Gastroesophageal sphincter (tissue), 4 donors: ENCODE measurements at regions not wholly inside any gene's neighbourhood (a gene's known extent, or its start where the extent isn't known, plus 50 kb on each side); places are given as distances from the start of the nearest gene placed in this dataset.

ENCODE experiments used
- ATAC-seq: fragments of 150-250 bp; one replicate; pipeline ENCODE4 v1.9.1; 2016; ENCODE audit warnings: mild to moderate bottlenecking, moderate library complexity
- H3K27ac ChIP-seq, 4 donors: fragments of 200-600 bp; sonication (generic) in 3 of 4; 1 replicate in 3 of 4; 2 replicates in 1 of 4; pipeline ENCODE4 v1.5.1; 2016 to 2019
- H3K27me3 ChIP-seq: fragments of 200-600 bp; sonication (generic); one replicate; pipeline ENCODE4 v1.5.1; 2019
- H3K36me3 ChIP-seq, 2 donors: fragments of 200-600 bp; sonication (generic); one replicate each; pipeline ENCODE4 v1.5.1; 2019; ENCODE audit warnings: control low read depth in 1 of 2
- H3K4me1 ChIP-seq, 3 donors: fragments of 200-600 bp; sonication (generic); 1 replicate in 2 of 3; 2 replicates in 1 of 3; pipeline ENCODE4 v1.5.1; 2016 to 2019; ENCODE audit warnings: control low read depth in 2 of 3
- H3K4me3 ChIP-seq, 2 donors: fragments of 200-600 bp; sonication (generic); one replicate each; pipeline ENCODE4 v1.5.1; 2019; ENCODE audit warnings: mild to moderate bottlenecking in 1 of 2, moderate library complexity in 1 of 2
- H3K9me3 ChIP-seq, 3 donors: fragments of 200-600 bp; sonication (generic); one replicate each; pipeline ENCODE4 v1.5.1; 2017 to 2019; ENCODE audit warnings: control low read depth in 2 of 3
- EP300 ChIP-seq: sonication (generic); formaldehyde crosslinking; IDR thresholded peaks from one replicate; pipeline ENCODE4 v1.6.1; 2017; ENCODE audit warnings: antibody characterized with exemption, mild to moderate bottlenecking
- POLR2A ChIP-seq, 2 donors: fragments of 450-650 bp; IDR thresholded peaks; one replicate each; pipeline ENCODE4 v1.6.1; 2017; ENCODE audit warnings: antibody characterized with exemption in 2 of 2, mild to moderate bottlenecking in 2 of 2, moderate library complexity in 1 of 2
- POLR2AphosphoS5 ChIP-seq: sonication (generic); formaldehyde crosslinking; IDR thresholded peaks from one replicate; pipeline ENCODE4 v1.6.1; 2017; ENCODE audit warnings: antibody characterized with exemption
- WGBS, 2 donors: methylation state at CpG; one replicate each; pipeline ENCODE4 v1.1.5; 2018; ENCODE audit warnings: low coverage in 1 of 2; 5-methylcytosine and 5-hydroxymethylcytosine counted together
- TF ChIP-seq, protein P1 (sequence below), 4 experiments: fragments of 200-600 bp in 2 of 4; fragments of 450-650 bp in 2 of 4; sonication (generic) in 1 of 4; IDR thresholded peaks; one replicate each; pipeline ENCODE4 v1.5.1; 2017 to 2019; ENCODE audit warnings: antibody characterized with exemption in 4 of 4, mild to moderate bottlenecking in 2 of 4, moderate library complexity in 2 of 4

DNA sequence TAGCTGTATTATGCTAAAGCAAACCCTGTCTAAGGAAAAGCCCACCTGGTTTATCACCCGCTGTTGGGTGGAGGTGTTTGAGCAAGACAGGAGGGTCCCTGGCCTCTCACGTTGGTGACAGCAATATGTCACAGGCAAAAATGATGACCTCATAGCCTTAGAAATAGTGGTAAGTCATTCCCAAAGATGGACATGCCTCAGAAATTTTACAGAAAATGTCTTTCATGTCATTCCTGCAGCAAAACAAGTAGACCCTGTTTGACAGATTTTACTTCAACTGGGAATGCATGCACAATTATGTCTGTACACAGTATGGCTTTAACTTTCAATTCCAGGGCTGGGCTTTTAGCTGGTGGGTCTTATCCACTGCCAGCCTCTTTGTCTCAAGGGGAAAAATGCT is 362.3 kb upstream of the C2CD4B start:
- H3K9me3 ChIP-seq = no peaks in the 10 kb centered on the region
- WGBS, 2 donors = 33% methylated on average over 1 of the region's 2 CpGs; no CpG with 5 or more reads in 1 of the 2 donors
- no peak overlapping the region for H3K4me3 ChIP-seq
- H3K36me3 ChIP-seq = no peaks in the 10 kb centered on the region
- H3K27ac ChIP-seq = no peak overlapping the region
- TF ChIP-seq, protein P1, sequence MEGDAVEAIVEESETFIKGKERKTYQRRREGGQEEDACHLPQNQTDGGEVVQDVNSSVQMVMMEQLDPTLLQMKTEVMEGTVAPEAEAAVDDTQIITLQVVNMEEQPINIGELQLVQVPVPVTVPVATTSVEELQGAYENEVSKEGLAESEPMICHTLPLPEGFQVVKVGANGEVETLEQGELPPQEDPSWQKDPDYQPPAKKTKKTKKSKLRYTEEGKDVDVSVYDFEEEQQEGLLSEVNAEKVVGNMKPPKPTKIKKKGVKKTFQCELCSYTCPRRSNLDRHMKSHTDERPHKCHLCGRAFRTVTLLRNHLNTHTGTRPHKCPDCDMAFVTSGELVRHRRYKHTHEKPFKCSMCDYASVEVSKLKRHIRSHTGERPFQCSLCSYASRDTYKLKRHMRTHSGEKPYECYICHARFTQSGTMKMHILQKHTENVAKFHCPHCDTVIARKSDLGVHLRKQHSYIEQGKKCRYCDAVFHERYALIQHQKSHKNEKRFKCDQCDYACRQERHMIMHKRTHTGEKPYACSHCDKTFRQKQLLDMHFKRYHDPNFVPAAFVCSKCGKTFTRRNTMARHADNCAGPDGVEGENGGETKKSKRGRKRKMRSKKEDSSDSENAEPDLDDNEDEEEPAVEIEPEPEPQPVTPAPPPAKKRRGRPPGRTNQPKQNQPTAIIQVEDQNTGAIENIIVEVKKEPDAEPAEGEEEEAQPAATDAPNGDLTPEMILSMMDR (IDR thresholded peaks at IDR 0.05) = no peak
- no peak for ATAC-seq
- H3K4me1 ChIP-seq = no peaks in the 10 kb centered on the region
- H3K27me3 ChIP-seq = no peaks in the 10 kb centered on the region

DNA sequence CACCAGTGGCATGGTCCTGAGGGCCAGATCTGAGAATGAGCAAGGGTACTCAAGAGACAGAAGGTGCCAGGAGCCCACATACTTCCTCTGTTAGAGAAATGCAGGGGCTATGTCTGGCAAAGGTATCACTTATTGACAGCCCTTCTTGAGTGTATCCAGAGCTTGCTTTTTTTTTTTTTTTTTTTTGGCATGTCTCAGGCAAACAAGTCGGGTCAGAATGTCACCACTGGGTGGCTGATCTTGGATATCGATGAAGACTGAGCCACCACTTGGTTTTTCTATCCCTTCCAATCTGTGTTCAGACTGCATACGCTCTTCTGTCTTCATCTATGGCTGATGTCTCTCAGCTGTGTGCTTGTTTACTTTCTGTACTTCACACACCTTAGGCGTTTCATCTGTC is 363.4 kb upstream of the C2CD4B start:
- no peak overlapping the region for H3K4me3 ChIP-seq
- H3K9me3 ChIP-seq = no peaks in the 10 kb centered on the region
- ATAC-seq = no peak
- TF ChIP-seq POLR2A (IDR thresholded peaks at IDR 0.05) = no peak
- no peak for TF ChIP-seq EP300
- no peak for TF ChIP-seq POLR2AphosphoS5
- H3K4me1 ChIP-seq = no peaks in the 10 kb centered on the region
- no peaks in the 10 kb centered on the region for H3K36me3 ChIP-seq
- 64 to 75% methylated on average over 3 to 4 of the region's 4 CpGs for WGBS, 2 donors
- no peak overlapping the region for H3K27ac ChIP-seq
- no peaks in the 10 kb centered on the region for H3K27me3 ChIP-seq

DNA sequence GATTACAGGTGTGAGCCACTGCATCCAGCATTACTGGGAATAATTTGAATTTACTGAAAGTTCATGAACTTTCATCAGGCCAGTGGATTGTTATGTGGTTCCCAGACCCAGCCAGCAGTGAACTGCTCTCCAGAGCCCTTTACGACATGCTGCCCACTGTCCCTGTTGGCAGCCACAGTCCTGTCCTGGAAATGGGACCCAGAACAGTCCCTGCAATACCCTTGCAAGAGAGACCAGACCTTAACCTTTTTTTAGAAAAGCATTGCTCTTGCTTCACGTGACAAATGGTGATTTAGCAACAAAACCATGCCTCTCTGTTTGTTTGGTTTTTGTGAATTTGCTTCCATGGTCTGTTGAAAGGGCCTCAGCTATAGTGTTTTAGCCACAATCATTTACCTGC is 367.3 kb upstream of the C2CD4B start:
- H3K27ac ChIP-seq = no peak overlapping the region
- ATAC-seq = no peak
- H3K9me3 ChIP-seq = no peaks in the 10 kb centered on the region
- no peaks in the 10 kb centered on the region for H3K36me3 ChIP-seq
- 73 to 88% methylated on average over 1 to 2 of the region's 2 CpGs for WGBS, 2 donors
- no peaks in the 10 kb centered on the region for H3K4me1 ChIP-seq
- TF ChIP-seq, protein P1 (IDR thresholded peaks at IDR 0.05) = no peak
- TF ChIP-seq POLR2A (IDR thresholded peaks at IDR 0.05) = no peak
- no peak for TF ChIP-seq EP300
- no peak for TF ChIP-seq POLR2AphosphoS5
- H3K27me3 ChIP-seq = no peaks in the 10 kb centered on the region
- H3K4me3 ChIP-seq = no peak overlapping the region

DNA sequence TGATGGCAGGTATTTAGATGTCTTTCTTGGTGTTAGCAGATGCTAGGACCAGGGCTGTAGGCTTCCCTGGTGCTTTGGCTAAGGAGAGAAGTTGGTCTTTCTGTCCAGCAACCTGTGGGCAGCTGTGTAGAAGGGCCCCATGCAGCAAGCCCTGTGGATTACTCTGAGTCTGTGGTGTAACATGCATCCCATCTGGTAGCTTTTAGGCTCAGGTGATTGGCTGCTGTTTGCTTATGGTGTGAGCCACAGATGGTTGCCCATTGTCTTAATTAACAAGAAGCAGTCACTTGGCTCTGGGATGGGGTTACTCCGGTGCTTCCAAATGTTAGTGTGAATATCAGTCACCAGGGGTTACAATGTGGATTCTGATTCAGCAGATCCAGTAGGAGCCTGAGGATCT is 368.6 kb upstream of the C2CD4B start:
- Histone ChIP-seq H3K27me3 (no peaks in the 10 kb centered on the region), H3K36me3 (no peaks in the 10 kb centered on the region), H3K9me3 (no peaks in the 10 kb centered on the region), H3K27ac (no peak overlapping the region), H3K4me3 (no peak overlapping the region), H3K4me1 (no peaks in the 10 kb centered on the region)
- TF ChIP-seq POLR2A (IDR thresholded peaks at IDR 0.05) (no peak), POLR2AphosphoS5 (no peak), EP300 (no peak)
- TF ChIP-seq, protein P1 (IDR thresholded peaks at IDR 0.05) = no peak
- 14% methylated on average over 1 of the region's 1 CpG; no CpG with 5 or more reads in 1 of the 2 donors for WGBS, 2 donors
- ATAC-seq = no peak

DNA sequence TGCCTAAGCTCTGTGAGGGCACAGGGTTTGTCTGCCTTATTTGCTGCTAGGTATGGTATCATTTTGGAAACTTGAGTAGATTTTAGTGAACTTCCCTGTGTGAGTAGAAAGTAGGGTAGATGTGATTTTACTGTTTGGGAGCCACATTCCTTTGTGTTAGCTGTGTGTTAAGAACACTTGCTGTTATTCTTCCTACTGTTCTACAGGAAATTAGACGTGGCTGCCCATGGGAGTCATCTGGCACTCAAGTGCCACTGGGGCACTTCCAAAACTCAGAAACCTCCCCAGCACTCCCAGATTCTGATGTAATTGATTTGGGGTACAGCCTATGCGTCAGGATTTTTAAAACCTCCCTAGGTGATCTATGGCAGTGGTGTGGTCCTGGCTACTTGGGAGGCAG is 369.9 kb upstream of the C2CD4B start:
- Histone ChIP-seq H3K36me3 (no peaks in the 10 kb centered on the region), H3K9me3 (no peaks in the 10 kb centered on the region), H3K4me1 (no peaks in the 10 kb centered on the region), H3K27ac (no peak overlapping the region), H3K4me3 (no peak overlapping the region), H3K27me3 (no peaks in the 10 kb centered on the region)
- 79 to 80% methylated on average over 1 to 2 of the region's 2 CpGs for WGBS, 2 donors
- TF ChIP-seq POLR2AphosphoS5 (no peak), POLR2A (IDR thresholded peaks at IDR 0.05) (no peak), EP300 (no peak)
- TF ChIP-seq, protein P1 (IDR thresholded peaks at IDR 0.05) = no peak
- ATAC-seq = no peak

DNA sequence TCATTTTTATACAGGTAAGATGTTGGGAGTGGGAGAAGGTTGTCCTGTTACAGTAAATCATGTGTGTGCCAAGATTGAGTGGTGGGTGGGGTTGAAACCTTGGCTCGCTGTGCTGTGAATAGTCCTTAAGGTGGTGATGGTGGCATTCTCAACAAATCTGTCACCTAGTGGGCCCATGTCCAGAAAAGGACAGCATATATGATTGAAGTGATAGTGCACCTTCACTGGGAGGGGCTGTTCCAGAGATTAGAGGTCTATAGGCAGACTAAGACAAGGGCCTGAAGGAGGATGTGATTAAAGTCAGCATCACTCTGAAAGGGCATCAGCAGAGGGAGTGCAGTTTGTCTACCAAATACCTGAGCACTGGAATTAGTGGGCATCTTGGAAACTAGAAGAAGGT is 374.2 kb upstream of the C2CD4B start:
- no peaks in the 10 kb centered on the region for H3K9me3 ChIP-seq
- TF ChIP-seq POLR2AphosphoS5 (no peak), POLR2A (IDR thresholded peaks at IDR 0.05) (no peak), EP300 (no peak)
- TF ChIP-seq, protein P1 (IDR thresholded peaks at IDR 0.05) = no peak
- H3K4me3 ChIP-seq = no peak overlapping the region
- no peaks in the 10 kb centered on the region for H3K4me1 ChIP-seq
- no peaks in the 10 kb centered on the region for H3K36me3 ChIP-seq
- no peaks in the 10 kb centered on the region for H3K27me3 ChIP-seq
- ATAC-seq = no peak
- WGBS, 2 donors = 100% methylated on average over 1 of the region's 1 CpG
- no peak overlapping the region for H3K27ac ChIP-seq
